ENCODE measurements at regions not wholly inside any gene's neighbourhood (a gene's known extent, or its start where the extent isn't known, plus 50 kb on each side); places are given as distances from the start of the nearest gene placed in this dataset.

DNA sequence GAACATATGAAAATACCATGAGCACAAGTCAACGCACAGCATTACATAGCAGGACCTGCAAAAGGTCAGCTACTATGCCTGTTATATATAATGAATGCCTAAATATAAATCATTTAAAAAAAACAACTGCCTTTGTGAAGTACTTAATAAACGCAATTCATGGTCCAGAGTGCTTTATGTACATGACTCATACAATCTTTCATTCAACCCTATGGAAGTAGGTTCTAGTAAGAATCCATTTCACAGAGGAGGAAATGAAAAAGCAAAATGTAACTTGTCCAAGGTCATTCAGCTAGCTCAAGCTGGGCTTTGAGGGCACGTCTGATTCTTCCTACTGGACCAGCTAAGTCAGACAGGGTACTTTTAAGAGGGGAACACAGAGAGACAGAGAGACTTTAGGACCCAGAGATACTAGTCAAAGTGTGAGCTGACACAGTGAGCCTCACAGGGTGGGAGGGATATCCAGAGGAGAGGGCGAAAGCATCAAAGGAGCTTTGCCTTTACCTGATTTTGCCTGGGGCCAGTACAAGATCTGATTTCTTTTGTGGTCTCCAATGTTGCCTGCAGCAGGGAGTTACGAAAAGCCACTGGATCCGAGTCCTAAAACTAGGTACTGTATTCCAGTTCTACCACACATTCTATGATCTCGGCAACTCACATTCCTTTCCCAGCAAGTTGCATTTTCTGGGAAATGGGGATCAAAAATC lies 83.4 kb upstream of the ZFHX3 start:
- TF ChIP-seq, protein P1, sequence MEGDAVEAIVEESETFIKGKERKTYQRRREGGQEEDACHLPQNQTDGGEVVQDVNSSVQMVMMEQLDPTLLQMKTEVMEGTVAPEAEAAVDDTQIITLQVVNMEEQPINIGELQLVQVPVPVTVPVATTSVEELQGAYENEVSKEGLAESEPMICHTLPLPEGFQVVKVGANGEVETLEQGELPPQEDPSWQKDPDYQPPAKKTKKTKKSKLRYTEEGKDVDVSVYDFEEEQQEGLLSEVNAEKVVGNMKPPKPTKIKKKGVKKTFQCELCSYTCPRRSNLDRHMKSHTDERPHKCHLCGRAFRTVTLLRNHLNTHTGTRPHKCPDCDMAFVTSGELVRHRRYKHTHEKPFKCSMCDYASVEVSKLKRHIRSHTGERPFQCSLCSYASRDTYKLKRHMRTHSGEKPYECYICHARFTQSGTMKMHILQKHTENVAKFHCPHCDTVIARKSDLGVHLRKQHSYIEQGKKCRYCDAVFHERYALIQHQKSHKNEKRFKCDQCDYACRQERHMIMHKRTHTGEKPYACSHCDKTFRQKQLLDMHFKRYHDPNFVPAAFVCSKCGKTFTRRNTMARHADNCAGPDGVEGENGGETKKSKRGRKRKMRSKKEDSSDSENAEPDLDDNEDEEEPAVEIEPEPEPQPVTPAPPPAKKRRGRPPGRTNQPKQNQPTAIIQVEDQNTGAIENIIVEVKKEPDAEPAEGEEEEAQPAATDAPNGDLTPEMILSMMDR (IDR thresholded peaks at IDR 0.05), result no peak
- no peak for TF ChIP-seq POLR2A (IDR thresholded peaks at IDR 0.05)

All from right lobe of liver (tissue), 4 donors.